CD4-positive, alpha-beta T cell treated with Interleukin-17A for 1 hour (primary cell): ENCODE measurements at regions not wholly inside any gene's neighbourhood (a gene's known extent, or its start where the extent isn't known, plus 50 kb on each side); places are given as distances from the start of the nearest gene placed in this dataset.

Source experiments
- DNase-seq: peaks from one replicate; pipeline ENCODE4 v3.0.0-alpha.2; 2020

GRCh38 chr7:84370114-84370513 is 175.5 kb upstream of the SEMA3A start:
- DNase-seq, result no peak

DNA sequence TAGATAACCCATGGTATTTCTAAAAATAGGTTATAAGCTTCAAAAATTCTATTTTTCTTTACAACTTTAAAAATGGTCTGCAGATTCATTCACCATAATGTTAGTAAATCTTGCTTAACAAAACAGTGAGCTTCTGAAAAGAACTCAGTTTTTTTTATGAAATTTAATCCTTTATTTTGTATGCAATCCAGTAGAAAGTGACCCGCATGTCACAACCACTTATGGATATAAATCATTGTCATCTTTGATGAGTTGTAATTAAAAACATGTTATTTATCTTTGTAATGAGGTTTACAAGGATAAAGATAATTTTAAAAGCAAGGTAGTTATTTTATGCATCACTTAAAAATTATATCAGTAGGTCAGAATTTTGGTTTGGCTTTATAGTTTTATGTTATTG is 173.5 kb upstream of the SEMA3A start:
- DNase-seq, result no peak

DNA sequence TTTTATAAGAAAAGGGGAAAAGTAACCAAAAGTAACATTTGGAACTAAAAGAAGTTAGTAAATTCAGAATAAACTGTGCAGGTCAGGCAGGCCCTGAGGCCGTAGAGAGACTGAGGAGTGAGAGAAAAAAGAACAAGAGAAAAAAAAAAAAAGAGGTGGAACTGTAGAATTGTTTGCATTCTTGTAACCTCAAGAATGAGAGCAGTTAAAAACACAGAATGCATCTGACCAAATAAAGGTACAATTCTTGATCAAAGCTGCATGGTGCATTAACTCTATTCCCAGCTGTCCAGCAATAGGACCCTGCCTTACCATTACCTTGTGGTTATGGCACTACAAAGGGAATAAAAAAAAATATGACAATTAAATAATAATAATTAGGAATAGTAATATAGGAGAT is 170.1 kb upstream of the SEMA3A start:
- no peak for DNase-seq

DNA sequence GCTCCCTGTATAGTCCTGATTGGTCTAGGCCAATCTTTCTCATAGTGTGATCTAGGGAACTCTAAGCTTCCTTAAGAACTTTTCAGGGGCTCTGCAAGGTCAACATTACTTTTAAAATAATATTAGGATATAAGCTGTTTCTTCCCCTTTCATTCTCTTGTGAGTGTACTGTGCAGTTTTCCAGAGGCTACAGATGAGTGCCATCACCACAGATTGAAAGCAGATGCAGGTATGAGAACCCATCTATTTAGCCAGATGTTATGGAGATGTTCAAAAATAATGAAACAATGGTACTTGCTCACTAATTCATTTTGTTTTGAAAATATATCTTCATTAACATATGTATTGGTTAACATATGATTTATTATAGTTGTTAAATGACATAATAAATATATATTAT is 169.2 kb upstream of the SEMA3A start:
- no peak for DNase-seq

DNA sequence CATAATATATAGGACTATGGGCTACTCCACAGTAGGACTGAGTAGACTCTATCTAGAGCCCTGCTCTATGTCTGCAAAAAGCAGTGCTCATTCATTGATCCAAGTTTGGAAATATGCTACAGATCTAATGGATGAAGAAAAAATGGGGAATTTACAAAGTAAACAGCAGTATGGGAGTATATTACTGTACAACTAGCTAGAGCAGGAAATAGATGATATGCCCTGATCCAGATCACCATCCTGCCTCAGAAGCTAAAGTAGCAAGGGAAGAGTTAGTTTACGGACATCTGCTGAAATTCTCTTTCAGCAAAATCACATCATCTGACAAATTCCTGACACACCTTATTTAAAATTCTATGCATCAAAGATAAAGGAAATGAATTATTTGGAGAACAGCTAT is 168.2 kb upstream of the SEMA3A start:
- no peak for DNase-seq

GRCh38 chr7:84362360-84362759 is 167.8 kb upstream of the SEMA3A start:
- no peak for DNase-seq

- DNase-seq, result no peak
These were observed 160.3 kb upstream of the SEMA3A start for GRCh38 chr7:84354866-84355265.

GRCh38 chr7:84354030-84354429 is 159.4 kb upstream of the SEMA3A start:
- DNase-seq, result no peak

DNA sequence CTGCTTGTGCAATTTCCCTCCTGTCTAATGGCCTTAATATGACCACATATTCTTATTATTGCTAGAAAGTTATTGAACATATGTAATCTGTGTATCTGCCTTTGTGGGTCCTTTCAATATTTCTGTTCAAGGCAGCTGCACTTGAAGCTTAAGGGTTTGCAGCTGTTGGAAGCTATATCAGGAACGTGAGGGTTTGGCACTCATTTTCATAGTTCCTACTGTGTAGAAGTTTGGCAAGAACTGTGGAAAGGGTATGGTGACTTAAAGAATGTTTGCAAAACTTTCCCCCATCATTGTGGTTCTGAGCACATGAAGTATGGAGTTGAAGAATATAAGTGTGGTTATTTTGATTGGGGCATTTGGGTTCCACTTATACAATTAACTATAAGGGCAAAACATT is 144.7 kb upstream of the SEMA3A start:
- DNase-seq, result no peak

DNA sequence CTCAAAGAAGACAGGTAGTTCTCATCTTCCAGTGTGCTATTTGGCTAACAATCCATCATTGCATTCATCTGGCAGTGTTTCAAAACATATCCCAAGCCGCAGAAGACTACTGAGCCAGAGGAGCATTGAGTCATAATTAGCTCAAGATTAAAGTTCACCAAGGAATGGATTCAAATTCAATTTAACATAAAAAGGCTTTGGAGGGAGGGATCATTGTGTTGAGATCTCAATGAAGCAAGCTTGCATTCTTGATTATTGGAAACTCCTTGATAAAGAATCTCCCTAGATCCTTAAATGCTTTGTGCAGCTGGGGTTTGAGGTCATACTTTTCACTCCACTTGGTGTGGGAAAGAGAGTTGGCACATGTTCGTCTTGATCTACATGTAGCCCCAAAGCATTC is 142.8 kb upstream of the SEMA3A start:
- DNase-seq, result no peak

DNA sequence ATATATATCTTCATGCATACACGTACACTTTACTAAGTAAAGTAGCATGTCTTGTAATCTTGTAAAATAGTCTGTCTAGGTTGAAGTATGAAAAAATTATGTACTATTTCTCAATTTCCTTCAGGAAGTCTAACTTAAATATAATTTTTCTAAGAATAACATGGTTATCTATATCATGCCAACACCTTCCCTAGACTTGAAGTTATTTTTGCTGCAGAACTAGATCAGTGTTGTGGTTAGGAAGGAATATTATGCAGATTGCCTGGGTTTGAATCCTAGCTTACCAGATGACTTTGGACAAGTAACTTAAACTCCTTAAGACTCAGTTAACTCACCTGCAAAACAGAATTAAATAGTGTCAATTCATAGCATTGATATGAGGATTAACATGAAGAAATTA is 142.2 kb upstream of the SEMA3A start:
- DNase-seq, result no peak

- no peak for DNase-seq
These were observed 141.7 kb upstream of the SEMA3A start for GRCh38 chr7:84336303-84336702.

GRCh38 chr7:84331616-84332015 is 137.0 kb upstream of the SEMA3A start:
- DNase-seq, result no peak

DNA sequence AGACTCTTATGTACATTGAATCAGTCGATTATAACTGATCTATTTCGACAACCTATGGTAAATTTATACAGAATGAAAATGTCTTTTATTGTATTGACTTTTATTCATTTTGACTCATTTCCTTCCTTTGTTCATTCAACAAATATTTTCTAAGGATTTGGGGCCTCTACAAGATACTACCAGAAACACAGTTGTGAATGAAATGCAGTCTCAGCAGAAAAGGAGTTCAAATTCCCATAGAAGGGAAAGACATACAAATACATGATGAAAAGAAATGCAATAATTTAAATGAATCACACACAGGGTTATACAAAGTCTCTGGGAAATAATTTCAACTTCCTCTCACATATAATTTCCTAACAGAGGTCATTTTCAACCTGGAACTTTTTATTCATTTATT is 134.0 kb upstream of the SEMA3A start:
- no peak for DNase-seq

GRCh38 chr7:84324136-84324630 is 129.6 kb upstream of the SEMA3A start:
- no peak for DNase-seq

GRCh38 chr7:84317536-84317935 is 122.9 kb upstream of the SEMA3A start:
- no peak for DNase-seq

DNA sequence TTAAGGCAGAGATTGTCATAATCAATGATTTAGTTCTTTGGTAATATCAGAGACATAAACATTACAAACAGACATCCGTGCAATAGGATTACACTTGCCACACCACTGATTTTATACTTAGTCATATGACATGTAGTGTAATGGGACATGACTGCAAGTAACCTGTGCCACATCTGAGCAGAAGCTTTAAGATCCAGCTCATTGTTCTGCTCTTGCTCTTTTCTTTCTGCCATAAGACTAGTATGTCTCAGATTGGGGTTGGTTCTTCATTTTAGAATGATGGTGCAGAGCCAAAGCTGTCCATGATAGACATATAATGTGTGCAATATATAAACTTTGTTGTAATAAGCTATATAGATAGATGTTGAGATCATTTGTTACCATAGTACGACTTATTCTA is 119.7 kb upstream of the SEMA3A start:
- no peak for DNase-seq

DNA sequence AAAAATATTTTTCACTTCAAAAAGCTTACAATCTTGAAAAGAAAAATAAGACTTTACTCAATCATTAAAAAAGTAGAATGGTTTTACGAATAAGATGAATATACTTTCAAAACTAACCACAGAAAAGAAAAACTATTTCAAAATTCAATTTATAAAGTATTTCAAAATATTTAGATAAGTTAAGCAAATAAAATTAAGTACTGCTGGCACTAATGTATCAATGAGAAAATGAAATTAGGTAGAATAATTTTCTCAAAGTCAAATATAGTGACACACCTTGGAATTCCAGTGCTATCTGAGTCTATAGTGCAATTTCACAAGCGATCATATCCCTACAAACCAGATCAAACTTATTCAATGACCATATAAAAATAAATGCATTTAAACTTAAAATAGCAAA is 109.8 kb upstream of the SEMA3A start:
- DNase-seq, result no peak

GRCh38 chr7:84302949-84303348 is 108.4 kb upstream of the SEMA3A start:
- no peak for DNase-seq

GRCh38 chr7:84297616-84298015 is 103.0 kb upstream of the SEMA3A start:
- no peak for DNase-seq

DNA sequence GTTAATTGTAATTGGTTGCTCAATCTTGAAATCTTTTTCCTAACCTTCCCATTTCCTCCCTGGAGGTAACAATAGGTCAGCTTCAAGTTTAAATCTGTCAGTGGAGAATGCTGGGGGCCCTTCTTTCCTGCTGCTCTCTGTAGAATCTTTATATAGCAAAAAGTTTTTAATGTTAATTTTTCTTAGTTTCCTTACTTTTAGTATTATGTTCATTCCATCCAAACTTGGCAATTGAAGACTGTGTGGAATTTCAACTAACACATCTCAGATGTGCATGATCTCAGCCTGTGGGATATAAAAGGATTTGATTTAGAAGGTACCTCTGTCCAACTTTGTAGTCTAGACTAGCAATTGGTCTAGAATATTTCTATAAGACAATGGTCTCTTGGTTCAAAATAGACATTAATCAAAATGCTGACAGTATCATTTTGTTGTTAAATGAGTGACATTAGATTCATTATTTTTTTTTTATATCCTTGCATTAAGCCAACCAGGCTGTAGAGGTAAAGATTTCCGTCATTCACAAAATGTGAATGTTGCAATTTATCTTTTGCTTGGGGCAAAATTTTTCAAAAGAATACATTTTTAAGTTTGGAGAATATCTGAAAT is 100.4 kb upstream of the SEMA3A start:
- DNase-seq, result no peak

DNA sequence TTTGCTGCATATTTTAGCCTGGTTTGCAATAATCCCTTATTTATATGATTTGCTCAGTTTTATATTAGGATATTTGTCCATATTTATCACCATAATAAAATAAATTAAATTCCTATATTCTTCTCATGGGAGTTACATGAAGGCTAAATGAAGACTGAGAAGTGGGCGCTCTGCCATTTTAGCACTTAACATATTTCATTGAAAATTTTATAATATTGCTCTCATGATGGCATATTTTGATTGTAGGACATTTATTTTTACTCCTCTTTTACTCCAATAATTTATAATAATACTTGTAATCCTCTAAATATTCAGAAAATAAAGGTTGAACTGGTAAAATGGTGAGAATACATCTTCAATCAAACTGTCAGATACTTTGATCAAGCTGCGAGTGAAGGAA is 99.8 kb upstream of the SEMA3A start:
- no peak for DNase-seq

DNA sequence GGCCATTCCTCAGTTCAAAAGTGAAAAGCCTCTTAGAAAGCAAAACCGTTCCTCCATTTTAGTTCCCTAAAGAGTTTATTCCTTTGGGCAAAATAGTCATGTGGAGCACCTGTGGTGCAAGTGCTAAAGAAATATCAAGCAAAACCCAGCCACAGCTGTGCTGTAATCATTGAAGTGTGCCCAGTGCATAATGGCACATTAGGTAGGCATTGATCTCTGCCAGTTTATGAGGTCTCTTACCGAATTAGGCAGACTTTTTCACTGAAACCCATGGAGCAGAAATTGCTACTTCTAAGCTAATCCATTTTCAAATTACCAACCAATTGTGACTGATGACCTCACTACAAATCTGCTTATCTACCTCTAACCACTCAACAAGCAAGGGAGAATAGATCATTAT is 97.2 kb upstream of the SEMA3A start:
- no peak for DNase-seq

DNA sequence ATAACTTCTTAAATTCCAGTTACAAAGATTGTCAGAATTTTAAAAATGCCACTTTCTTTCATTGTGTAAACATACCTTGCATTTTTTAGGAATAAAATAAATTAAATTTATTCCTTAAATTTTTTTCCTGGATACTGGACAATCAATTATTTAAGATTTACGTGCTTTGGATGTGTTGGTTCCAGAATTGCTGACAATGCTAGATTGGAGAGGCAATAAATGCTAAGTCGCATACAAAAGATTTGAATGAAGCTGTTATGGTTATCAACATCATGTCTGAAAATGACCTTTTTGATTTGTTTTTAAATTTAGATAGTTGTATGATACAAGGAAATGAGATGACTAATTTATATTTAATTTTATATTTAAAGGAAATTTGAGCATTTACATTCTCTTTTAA is 89.2 kb upstream of the SEMA3A start:
- DNase-seq, result no peak

DNA sequence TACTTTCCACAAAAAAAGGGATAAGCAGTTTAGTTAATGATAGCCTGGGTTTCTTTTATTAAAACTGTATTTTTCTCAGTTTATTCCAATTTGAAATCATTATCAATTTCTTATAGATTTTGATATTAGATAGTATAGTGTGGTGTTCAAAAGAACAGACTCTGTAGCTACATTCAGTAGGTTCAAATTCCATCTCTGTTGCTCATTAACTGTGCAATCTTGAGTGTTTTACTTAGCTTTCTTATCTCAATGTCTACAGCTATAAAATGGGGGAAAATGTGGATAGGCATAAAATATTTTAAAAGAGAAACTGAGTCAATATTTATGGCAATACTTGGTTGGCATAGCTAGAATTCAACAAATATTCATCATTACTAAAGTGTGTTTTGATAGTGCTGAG is 86.9 kb upstream of the SEMA3A start:
- DNase-seq, result no peak
